ENCODE measurements at regions not wholly inside any gene's neighbourhood (a gene's known extent, or its start where the extent isn't known, plus 50 kb on each side); places are given as distances from the start of the nearest gene placed in this dataset.
"Not testable (repeated sequence)": the region's sequence is repeated elsewhere in the genome, so short reads cannot be mapped to it uniquely, and the experiment has no call there.

DNA sequence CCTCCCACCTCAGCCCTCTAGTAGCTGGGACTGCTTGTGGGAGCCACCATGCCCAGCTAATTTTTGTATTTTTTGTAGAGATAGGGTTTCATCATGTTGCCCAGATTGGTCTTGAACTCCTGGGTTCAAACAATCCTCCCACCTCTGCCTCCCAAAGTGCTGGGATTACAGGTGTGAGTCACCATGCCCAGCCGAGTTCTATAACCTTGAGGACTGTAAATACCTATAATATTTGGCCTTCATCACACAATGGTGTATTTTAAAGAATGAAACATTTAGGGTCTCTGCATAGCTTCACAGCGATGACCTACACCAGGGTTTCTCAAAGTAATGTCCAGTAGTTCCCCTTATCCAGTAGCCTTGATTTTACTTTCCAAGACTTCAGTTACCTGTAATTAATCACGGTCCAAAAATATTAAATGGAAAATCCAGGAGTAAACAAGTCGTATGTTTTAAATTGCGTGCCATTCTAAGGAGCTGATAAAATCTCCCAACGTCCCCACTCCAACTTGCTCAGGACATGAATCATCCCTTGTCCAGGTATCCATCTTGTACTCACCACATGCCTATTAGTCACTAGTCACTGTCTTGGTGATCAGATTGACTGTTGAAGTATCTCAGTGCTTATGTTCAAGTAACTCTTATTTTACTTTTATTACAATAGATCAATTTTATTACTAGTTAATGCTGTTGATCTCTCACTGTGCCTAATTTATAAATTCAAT is 368.2 kb downstream of the BTG1 start:
- FAIRE-seq (peak; percentile 43), DNase-seq (ENCODE audit: insufficient read length, low spot score) (no peak)

GRCh38 chr12:91774434-91774921 is 371.2 kb downstream of the BTG1 start:
- TF ChIP-seq POLR2A (IDR thresholded peaks at IDR 0.05; ENCODE audit: low read depth, low read length): no peak
- FAIRE-seq (peak; percentile 86), DNase-seq (ENCODE audit: insufficient read length, low spot score) (no peak)

More for the DNA sequence above, 368.2 kb downstream of the BTG1 start:
- no peak for TF ChIP-seq POLR2A (IDR thresholded peaks at IDR 0.05; ENCODE audit: low read depth, low read length)

DNA sequence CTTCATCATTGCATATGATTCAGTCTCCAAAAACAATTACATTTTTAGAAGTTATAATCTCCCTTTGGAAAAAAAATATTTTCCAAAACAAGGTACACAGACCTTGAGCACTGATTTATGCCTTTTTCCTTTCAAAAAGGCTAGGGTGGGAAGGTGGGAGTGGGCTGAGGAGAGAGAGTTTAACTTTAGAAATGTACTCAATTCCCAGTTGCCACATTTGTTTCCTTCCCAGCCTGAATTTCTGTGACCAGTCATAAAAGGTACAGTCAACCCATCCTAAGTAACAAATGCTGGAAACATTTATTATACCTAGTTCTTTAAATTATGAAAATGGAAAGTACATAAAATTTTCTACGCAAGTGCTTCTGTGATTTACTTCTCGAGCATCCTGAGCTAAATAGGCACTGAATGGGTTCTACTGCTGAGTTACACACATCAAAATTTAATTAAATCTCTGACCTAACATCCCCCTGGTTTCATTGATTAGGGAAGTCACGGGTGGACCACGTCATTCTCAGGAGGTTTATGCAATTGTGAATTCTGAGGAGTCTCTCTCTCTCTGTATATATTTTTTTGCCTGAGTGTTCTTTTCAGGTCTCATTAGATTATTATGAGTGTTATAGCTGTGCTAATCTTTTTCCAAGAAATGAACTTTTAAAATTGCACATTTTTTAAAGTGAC is 371.8 kb downstream of the BTG1 start:
- no peak for FAIRE-seq
- no peak for TF ChIP-seq POLR2A (IDR thresholded peaks at IDR 0.05; ENCODE audit: low read depth, low read length)

GRCh38 chr12:91772411-91772810 is 373.2 kb downstream of the BTG1 start:
- no peak for FAIRE-seq
- DNase-seq (ENCODE audit: insufficient read length, low spot score): no peak
- TF ChIP-seq POLR2A (IDR thresholded peaks at IDR 0.05; ENCODE audit: low read depth, low read length): no peak

More for the DNA sequence above, 371.8 kb downstream of the BTG1 start:
- no peak for DNase-seq (ENCODE audit: insufficient read length, low spot score)

GRCh38 chr12:91769736-91770135 is 375.9 kb downstream of the BTG1 start:
- FAIRE-seq (no peak), DNase-seq (ENCODE audit: insufficient read length, low spot score) (no peak)
- TF ChIP-seq POLR2A (IDR thresholded peaks at IDR 0.05; ENCODE audit: low read depth, low read length): no peak

GRCh38 chr12:91767237-91767636 is 378.4 kb downstream of the BTG1 start:
- no peak for TF ChIP-seq POLR2A (IDR thresholded peaks at IDR 0.05; ENCODE audit: low read depth, low read length)
- FAIRE-seq: no peak
- no peak for DNase-seq (ENCODE audit: insufficient read length, low spot score)

DNA sequence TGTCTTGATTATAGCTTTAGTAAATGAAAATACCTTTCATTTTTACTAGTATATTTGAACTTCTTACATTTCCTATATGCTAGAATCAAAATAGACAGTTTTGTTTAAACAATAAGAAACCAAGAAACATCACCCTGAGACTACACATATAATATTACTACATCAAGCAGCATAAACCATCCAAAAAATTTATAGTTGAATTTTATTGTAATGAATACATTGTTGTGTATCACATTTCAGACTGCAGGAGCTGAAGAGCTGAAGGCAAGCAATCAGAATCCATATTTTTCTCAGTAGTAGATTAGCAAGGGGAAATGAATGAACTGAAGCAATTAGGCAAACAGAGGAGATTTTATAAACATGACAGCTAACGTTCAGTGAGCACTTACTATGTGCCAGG is 379.2 kb downstream of the BTG1 start:
- no peak for TF ChIP-seq POLR2A (IDR thresholded peaks at IDR 0.05; ENCODE audit: low read depth, low read length)
- DNase-seq (ENCODE audit: insufficient read length, low spot score) (no peak), FAIRE-seq (no peak)

DNA sequence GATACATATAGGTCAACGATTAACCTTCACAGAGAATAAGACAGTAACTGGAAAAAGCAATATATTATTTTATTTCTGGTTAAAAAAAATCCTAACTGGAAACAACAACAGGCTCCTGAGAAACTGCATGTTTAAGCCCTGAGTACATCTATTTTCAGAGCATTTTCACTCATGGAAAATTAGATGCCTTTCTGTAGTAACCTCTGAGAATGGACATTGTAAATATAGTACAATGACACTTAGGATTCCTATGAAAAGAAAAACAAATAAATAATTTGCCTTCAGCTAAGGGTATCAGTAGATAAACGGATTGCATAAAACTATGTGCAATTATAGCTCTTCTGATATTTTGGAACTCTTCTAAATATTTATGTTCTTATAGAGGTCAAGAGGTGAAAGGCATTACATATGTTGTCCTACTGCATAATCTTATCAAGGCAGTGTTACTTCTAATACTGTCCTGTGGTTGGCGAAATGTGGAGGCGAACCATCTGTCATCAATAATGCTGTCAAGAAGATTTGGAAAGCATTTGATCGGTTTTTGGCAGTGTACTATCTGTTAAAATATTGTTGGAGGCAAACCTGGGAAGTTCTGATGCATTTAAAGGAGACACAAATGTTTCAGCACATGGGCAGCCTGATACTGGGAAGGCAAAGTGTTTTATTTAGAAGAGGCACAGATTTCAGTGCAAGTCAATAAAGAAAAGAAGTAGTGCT is 381.8 kb downstream of the BTG1 start:
- FAIRE-seq (no peak), DNase-seq (ENCODE audit: insufficient read length, low spot score) (no peak)
- TF ChIP-seq POLR2A (IDR thresholded peaks at IDR 0.05; ENCODE audit: low read depth, low read length): no peak

GRCh38 chr12:91753649-91754048 is 392.0 kb downstream of the BTG1 start:
- FAIRE-seq: no peak
- no peak for TF ChIP-seq POLR2A (IDR thresholded peaks at IDR 0.05; ENCODE audit: low read depth, low read length)

GRCh38 chr12:91746976-91747375 is 398.7 kb downstream of the BTG1 start:
- DNase-seq (ENCODE audit: insufficient read length, low spot score) (no peak), FAIRE-seq (no peak)
- TF ChIP-seq POLR2A (IDR thresholded peaks at IDR 0.05; ENCODE audit: low read depth, low read length): no peak

More at GRCh38 chr12:91753649-91754048, 392.0 kb downstream of the BTG1 start:
- no peak for DNase-seq (ENCODE audit: insufficient read length, low spot score)

- TF ChIP-seq POLR2A (IDR thresholded peaks at IDR 0.05; ENCODE audit: low read depth, low read length): no peak
- FAIRE-seq (no peak), DNase-seq (ENCODE audit: insufficient read length, low spot score) (no peak)
Observed at GRCh38 chr12:91744597-91744996, 401.0 kb downstream of the BTG1 start.

GRCh38 chr12:91743704-91744321 is 401.8 kb downstream of the BTG1 start:
- DNase-seq (ENCODE audit: insufficient read length, low spot score) (no peak), FAIRE-seq (no peak)
- TF ChIP-seq POLR2A (IDR thresholded peaks at IDR 0.05; ENCODE audit: low read depth, low read length): no peak

GRCh38 chr12:91743280-91743679 is 402.4 kb downstream of the BTG1 start:
- no peak for DNase-seq (ENCODE audit: insufficient read length, low spot score)
- no peak for TF ChIP-seq POLR2A (IDR thresholded peaks at IDR 0.05; ENCODE audit: low read depth, low read length)
- no peak for FAIRE-seq

DNA sequence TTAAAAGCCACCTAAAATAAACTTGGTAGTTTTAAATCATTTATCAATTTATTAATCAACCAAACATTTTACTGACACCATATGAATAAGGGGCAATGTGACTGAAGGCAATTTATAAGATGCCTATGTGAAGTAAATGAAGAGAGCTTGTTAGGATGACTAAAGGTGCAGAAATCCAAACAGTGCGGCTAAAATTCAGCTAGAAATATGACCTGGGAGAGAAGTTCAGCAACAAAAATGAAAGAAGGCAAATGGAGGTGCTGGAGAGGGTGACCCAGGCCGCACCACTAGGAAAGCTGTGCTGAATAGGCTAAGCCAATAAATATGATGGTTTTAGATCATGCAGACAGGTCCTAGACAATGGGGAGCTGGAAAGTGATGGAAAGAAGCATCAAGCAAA is 403.7 kb downstream of the BTG1 start:
- FAIRE-seq (no peak), DNase-seq (ENCODE audit: insufficient read length, low spot score) (no peak)
- TF ChIP-seq POLR2A (IDR thresholded peaks at IDR 0.05; ENCODE audit: low read depth, low read length): no peak

GRCh38 chr12:91733846-91734245 is 411.8 kb downstream of the BTG1 start:
- not testable (repeated sequence) for FAIRE-seq; DNase-seq (ENCODE audit: insufficient read length, low spot score)

Measured in H54 (cell line).